Subcutaneous abdominal adipose tissue (tissue), 5 donors: ENCODE measurements at regions not wholly inside any gene's neighbourhood (a gene's known extent, or its start where the extent isn't known, plus 50 kb on each side); places are given as distances from the start of the nearest gene placed in this dataset.

ENCODE experiments used
- H3K27ac ChIP-seq: one replicate; pipeline ENCODE4 v1.7.0; 2013; ENCODE audit warnings: low read depth, mild to moderate bottlenecking, inconsistent platforms, low read length, moderate library complexity
- H3K27me3 ChIP-seq, 5 donors: one replicate each; pipeline ENCODE4 v1.7.0; 2013; ENCODE audit warnings: low read length in 5 of 5, inconsistent platforms in 1 of 5; ENCODE audit not compliant: control insufficient read depth in 5 of 5, insufficient read depth in 4 of 5
- H3K36me3 ChIP-seq, 5 donors: one replicate each; pipeline ENCODE4 v1.7.0; 2013; ENCODE audit warnings: low read length in 5 of 5; ENCODE audit not compliant: control insufficient read depth in 5 of 5, insufficient read depth in 5 of 5
- H3K4me1 ChIP-seq, 5 donors: one replicate each; pipeline ENCODE4 v1.7.0; 2013; ENCODE audit warnings: low read length in 5 of 5, mild to moderate bottlenecking in 3 of 5, moderate library complexity in 1 of 5; ENCODE audit not compliant: control insufficient read depth in 5 of 5, insufficient read depth in 5 of 5
- H3K4me3 ChIP-seq, 5 donors: one replicate each; pipeline ENCODE4 v1.7.0; 2013; ENCODE audit warnings: low read length in 5 of 5, low read depth in 1 of 5
- H3K9ac ChIP-seq, 5 donors: one replicate each; pipeline ENCODE4 v1.7.0; 2013; ENCODE audit warnings: low read length in 5 of 5, mild to moderate bottlenecking in 4 of 5, moderate library complexity in 3 of 5
- H3K9me3 ChIP-seq, 5 donors: one replicate each; pipeline ENCODE4 v1.7.0; 2013; ENCODE audit warnings: low read length in 5 of 5; ENCODE audit not compliant: control insufficient read depth in 5 of 5
- donor health status: healthy.
- donor health status: healthy.
- donor health status: healthy.
- donor health status: healthy.
- donor health status: healthy.

DNA sequence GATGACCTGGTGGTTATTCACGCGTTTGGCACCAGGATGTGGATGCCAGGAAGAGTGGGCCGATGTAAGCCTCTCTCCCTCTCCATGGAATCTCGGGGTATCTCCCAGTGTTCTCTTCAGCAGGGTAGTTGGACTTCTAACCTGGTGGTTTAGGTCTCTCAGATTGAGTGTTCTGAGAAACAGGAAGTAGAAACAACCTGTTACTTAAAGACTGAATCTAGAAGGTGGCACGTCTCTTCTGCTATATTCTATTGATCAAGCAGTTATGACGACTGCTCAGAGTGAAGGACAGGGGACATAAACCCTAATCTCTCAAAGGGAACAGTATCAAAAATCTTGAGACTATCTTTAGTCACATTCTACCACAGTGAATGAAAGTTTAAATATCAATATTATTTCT lies 918.7 kb upstream of the PIK3C3 start:
- Histone ChIP-seq H3K9me3 (no peaks in the 10 kb centered on the region), H3K4me3 (no peak overlapping the region), H3K36me3 (no peaks in the 10 kb centered on the region), H3K4me1 (no peaks in the 10 kb centered on the region), H3K9ac (no peak overlapping the region), H3K27ac (no peak overlapping the region), H3K27me3 (no peaks in the 10 kb centered on the region)

DNA sequence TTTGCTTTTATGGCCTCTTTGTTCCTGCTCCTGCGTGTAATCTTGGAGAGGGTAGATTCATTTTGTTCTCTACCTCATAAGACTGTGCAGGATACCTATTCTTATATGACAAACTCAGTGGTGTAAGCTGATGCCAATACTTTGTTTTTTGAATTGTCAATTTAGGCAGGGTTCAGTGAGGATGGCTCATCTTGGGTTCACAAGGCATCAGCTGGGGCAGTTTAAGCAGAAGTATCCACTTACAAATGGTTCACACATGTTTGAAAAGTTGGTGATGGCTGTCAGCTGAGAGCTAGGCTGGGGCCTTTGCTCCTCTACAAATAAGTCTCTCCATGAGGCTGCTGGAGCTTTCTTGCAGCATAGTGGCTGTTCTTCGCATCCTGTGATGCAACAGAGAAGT lies 920.6 kb upstream of the PIK3C3 start:
- no peaks in the 10 kb centered on the region for H3K27me3 ChIP-seq

GRCh38 chr18:41025666-41026065 lies 929.4 kb upstream of the PIK3C3 start:
- H3K36me3 ChIP-seq: no peaks in the 10 kb centered on the region
- no peak overlapping the region for H3K27ac ChIP-seq
- no peaks in the 10 kb centered on the region for H3K27me3 ChIP-seq
- no peaks in the 10 kb centered on the region for H3K9me3 ChIP-seq
- H3K9ac ChIP-seq: no peak overlapping the region
- no peaks in the 10 kb centered on the region for H3K4me1 ChIP-seq
- H3K4me3 ChIP-seq: no peak overlapping the region

More for the DNA sequence above, 920.6 kb upstream of the PIK3C3 start:
- no peak overlapping the region for H3K27ac ChIP-seq
- no peaks in the 10 kb centered on the region for H3K4me1 ChIP-seq
- H3K9me3 ChIP-seq: no peaks in the 10 kb centered on the region
- H3K9ac ChIP-seq: no peak overlapping the region
- no peaks in the 10 kb centered on the region for H3K36me3 ChIP-seq
- H3K4me3 ChIP-seq: no peak overlapping the region

GRCh38 chr18:41024792-41025191 lies 930.2 kb upstream of the PIK3C3 start:
- H3K36me3 ChIP-seq: no peaks in the 10 kb centered on the region
- H3K4me1 ChIP-seq: no peaks in the 10 kb centered on the region
- H3K9me3 ChIP-seq: no peaks in the 10 kb centered on the region
- H3K27me3 ChIP-seq: no peaks in the 10 kb centered on the region
- H3K27ac ChIP-seq: no peak overlapping the region
- no peak overlapping the region for H3K9ac ChIP-seq
- no peak overlapping the region for H3K4me3 ChIP-seq

DNA sequence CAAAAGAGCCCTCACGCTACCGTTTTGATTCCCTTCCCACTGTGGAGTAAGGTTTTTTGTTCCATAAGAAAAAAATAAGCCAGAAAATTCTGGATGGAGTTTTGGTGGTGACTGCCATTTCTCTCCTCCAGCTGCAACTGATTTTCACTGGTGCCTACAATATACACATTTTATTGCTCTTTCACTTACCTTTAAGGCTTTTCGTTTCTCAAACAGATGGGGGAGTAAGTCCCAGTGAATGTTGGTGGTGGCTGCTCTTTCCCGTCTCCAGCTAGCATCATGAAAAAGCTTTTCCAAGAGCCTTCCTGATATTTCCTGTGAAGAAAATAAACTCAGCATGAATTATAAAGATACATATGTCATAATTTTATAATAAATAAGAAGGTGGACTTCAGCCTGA lies 932.5 kb upstream of the PIK3C3 start:
- no peak overlapping the region for H3K9ac ChIP-seq
- no peak overlapping the region for H3K4me3 ChIP-seq
- no peaks in the 10 kb centered on the region for H3K27me3 ChIP-seq
- no peaks in the 10 kb centered on the region for H3K4me1 ChIP-seq
- H3K27ac ChIP-seq: no peak overlapping the region
- no peaks in the 10 kb centered on the region for H3K36me3 ChIP-seq
- peaks cover 0 to 4% (median 0%) of the 10 kb centered on the region in 5 donors for H3K9me3 ChIP-seq

GRCh38 chr18:41021089-41021488 lies 933.9 kb upstream of the PIK3C3 start:
- peaks cover 0 to 4% (median 0%) of the 10 kb centered on the region in 5 donors for H3K9me3 ChIP-seq
- no peaks in the 10 kb centered on the region for H3K27me3 ChIP-seq
- H3K36me3 ChIP-seq: no peaks in the 10 kb centered on the region
- H3K4me3 ChIP-seq: no peak overlapping the region
- no peak overlapping the region for H3K27ac ChIP-seq
- no peak overlapping the region for H3K9ac ChIP-seq
- H3K4me1 ChIP-seq: no peaks in the 10 kb centered on the region

DNA sequence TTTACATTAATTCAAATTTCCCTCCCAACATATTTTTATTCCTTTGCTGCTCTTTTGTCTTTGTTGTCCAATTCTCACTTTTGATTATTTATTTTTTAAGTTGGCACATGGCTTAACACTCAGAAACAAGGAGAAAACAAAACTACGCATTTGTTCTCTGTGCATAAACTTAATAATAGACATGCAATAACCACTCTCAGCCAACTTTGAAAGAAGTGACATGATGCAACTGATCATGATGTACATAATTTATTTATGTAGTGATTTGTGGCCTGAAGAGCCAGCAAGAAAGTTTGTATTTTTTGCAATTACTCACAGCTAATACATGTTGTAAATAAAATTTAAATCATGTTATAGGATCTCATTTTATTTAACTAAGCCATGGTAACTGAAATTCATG lies 942.8 kb upstream of the PIK3C3 start:
- Histone ChIP-seq H3K36me3 (no peaks in the 10 kb centered on the region), H3K27ac (no peak overlapping the region), H3K9me3 (peaks cover 0 to 6% (median 0%) of the 10 kb centered on the region in 5 donors), H3K9ac (no peak overlapping the region), H3K4me1 (no peaks in the 10 kb centered on the region), H3K27me3 (no peaks in the 10 kb centered on the region), H3K4me3 (no peak overlapping the region)

GRCh38 chr18:41009926-41010325 lies 945.1 kb upstream of the PIK3C3 start:
- H3K9me3 ChIP-seq: peaks cover 0 to 6% (median 0%) of the 10 kb centered on the region in 5 donors
- no peaks in the 10 kb centered on the region for H3K36me3 ChIP-seq
- H3K27me3 ChIP-seq: no peaks in the 10 kb centered on the region
- H3K4me3 ChIP-seq: no peak overlapping the region
- H3K9ac ChIP-seq: no peak overlapping the region
- H3K27ac ChIP-seq: no peak overlapping the region
- H3K4me1 ChIP-seq: no peaks in the 10 kb centered on the region

- no peaks in the 10 kb centered on the region for H3K27me3 ChIP-seq
- no peaks in the 10 kb centered on the region for H3K4me1 ChIP-seq
- no peaks in the 10 kb centered on the region for H3K9me3 ChIP-seq
- H3K36me3 ChIP-seq: no peaks in the 10 kb centered on the region
- H3K4me3 ChIP-seq: no peak overlapping the region
- H3K27ac ChIP-seq: no peak overlapping the region
- H3K9ac ChIP-seq: no peak overlapping the region
These were observed 950.7 kb upstream of the PIK3C3 start for GRCh38 chr18:41004324-41004723.

DNA sequence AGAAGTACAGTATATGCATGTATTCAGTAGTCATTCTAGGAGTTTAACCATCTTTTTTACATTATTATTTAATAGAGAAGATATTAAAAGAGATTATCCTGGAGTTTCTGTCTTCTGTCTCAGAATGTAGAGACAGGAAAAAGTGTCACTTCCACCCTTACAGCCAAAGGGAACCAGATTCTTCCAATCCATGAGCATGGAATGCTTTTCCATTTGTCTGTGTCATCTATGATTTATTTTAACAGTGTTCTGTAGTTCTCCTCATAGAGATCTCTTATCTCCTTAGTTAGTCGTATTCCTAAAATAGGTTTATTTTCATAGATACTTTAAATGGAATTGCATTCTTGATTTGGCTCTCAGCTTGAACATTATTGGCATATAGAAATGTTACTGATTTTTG lies 959.5 kb upstream of the PIK3C3 start:
- Histone ChIP-seq H3K4me1 (no peaks in the 10 kb centered on the region), H3K9ac (no peak overlapping the region), H3K27me3 (no peaks in the 10 kb centered on the region), H3K36me3 (no peaks in the 10 kb centered on the region), H3K27ac (no peak overlapping the region), H3K9me3 (no peaks in the 10 kb centered on the region), H3K4me3 (no peak overlapping the region)

GRCh38 chr18:40993363-40993762 lies 961.7 kb upstream of the PIK3C3 start:
- Histone ChIP-seq H3K36me3 (no peaks in the 10 kb centered on the region), H3K9me3 (no peaks in the 10 kb centered on the region), H3K27me3 (no peaks in the 10 kb centered on the region)

More at GRCh38 chr18:40993363-40993762, 961.7 kb upstream of the PIK3C3 start:
- no peak overlapping the region for H3K9ac ChIP-seq
- no peak overlapping the region for H3K27ac ChIP-seq
- no peak overlapping the region for H3K4me3 ChIP-seq
- H3K4me1 ChIP-seq: no peaks in the 10 kb centered on the region
